NCI-H2081 (cell line): ENCODE measurements at regions not wholly inside any gene's neighbourhood (a gene's known extent, or its start where the extent isn't known, plus 50 kb on each side); places are given as distances from the start of the nearest gene placed in this dataset.

Experiments used
- DNase-seq, 2 experiments: peaks; one replicate each; lab custom pipeline; 2025; lab: John Stamatoyannopoulos, UW

DNA sequence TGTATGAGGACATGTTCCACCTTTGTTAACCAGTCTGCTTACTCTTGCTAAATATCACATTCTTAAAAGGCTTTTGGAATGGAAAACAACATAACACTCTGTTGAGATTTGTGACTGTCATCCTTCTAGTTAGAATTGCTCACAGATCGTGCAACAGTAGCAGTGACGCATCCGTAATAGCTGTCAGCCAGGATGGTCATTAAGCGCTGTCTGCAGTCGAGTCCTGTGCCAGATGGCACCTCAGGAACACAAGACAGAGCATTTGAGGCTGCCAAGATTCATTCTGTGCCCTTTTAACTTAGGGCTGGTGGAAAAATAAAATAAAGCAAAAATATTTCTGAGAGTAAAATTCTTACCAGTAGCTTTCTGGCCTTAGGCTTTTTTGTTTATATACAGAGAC is 348.6 kb downstream of the ANKRD7 start:
- peak; percentile 80 to 96 for DNase-seq

DNA sequence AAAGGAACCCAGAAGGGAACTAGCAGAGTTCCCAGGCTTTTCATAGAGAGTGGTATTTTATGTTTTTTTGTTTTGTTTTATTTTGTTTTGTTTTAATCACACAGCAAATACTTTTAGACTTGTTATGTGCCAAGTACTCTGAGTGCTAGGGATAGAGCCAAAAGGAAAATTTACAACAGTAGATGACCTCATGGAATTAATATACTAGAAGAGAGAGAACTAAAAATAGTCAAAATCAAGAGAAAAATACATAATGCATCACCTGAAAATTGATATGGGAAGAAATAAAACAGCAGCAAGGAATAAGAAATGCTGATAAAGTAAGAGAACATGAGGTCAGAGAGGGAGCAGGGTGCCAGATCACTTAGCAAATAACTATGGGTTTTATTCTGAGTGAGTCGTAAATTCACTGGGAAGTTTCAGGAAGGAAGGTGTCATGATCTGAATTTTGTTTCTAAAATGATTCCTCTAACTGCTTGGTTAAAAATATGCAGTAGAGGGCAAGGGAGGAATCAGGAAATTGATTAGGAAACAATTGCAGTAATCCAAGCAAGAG is 351.0 kb downstream of the ANKRD7 start:
- DNase-seq: peak in 1 of 2 experiments; percentile 21

- DNase-seq: no peak
Measured at GRCh38 chr7:118580743-118581382, 356.4 kb downstream of the ANKRD7 start.

DNA sequence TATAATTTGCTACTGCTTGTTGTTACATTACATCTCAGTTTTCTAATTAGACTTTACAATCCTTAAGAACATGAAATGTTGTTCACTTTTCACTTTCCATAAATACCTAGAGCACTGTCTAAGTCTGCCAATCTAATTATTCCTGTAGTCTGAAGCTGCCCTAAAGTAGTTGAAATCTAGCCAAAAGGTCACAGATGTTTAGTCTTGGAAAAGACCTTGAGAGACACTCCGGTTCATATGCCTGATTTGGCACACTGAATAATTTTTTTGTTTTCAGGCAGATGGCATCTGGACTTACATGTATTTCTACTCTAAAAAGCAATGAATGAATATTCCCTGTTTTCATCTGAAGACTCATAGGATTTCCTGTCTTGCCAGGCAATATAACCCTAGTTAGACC is 359.1 kb downstream of the ANKRD7 start:
- DNase-seq: no peak

- no peak for DNase-seq
Measured at GRCh38 chr7:118586248-118586647, 361.7 kb downstream of the ANKRD7 start.

DNA sequence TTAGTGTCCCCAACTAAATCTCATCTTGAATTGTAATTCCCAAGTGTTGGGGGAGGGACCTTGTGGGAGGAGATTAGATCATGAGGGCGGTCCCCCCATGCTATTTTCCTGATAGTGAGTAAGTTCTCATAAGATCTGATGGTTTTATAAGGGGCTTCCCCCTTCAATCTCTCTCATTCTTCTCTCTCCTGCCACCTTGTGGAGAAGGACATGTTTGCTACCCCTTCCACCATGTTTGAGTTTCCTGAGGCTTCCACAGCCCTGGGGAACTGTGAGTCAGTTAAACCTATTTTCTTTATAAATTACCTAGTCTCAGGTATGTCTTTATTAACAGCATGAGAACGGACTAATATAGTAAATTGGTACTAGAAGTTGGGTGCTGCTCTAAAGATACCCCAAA is 365.6 kb downstream of the ANKRD7 start:
- peak; percentile 21 to 30 for DNase-seq

DNA sequence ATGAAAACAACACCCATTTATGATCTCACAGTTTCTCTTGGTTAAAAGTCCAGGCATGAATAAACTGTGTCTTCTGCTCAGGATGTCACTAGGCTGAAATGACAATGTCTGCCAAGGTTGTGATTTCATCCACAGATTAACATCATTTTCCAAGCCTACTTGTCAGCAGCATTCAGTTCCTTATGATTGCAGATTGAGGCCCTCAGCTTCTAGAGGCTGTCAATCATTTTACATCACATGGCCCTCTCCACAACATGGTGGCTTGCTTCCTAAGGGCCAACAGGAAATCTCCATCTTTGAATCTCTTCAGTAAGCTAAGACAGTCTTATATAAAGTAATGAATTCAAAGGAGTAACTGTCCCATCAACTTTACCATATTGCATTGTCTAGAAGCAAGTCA is 377.6 kb downstream of the ANKRD7 start:
- DNase-seq: no peak

DNA sequence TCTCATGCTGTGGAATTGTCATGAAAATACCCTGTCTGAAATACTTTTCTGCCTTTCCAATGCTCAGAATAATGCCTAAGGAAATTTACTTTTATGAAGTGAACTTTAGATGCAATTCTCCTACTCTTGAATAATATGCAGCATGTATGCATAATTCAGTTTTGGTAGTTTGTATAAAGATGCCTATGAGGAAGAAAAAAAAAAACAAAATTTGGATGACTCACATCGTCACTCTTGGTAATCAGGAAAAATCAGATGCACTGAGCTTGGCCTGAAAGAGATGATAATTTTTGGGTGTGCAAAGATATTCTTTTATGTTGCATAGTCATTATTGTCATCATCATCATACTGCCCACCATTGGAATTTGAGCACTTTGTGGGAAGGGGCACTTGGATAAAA is 382.1 kb downstream of the ANKRD7 start:
- DNase-seq: no peak

GRCh38 chr7:118609207-118609606 is 384.7 kb downstream of the ANKRD7 start:
- no peak for DNase-seq

GRCh38 chr7:118615681-118616080 is 391.2 kb downstream of the ANKRD7 start:
- DNase-seq: no peak

DNA sequence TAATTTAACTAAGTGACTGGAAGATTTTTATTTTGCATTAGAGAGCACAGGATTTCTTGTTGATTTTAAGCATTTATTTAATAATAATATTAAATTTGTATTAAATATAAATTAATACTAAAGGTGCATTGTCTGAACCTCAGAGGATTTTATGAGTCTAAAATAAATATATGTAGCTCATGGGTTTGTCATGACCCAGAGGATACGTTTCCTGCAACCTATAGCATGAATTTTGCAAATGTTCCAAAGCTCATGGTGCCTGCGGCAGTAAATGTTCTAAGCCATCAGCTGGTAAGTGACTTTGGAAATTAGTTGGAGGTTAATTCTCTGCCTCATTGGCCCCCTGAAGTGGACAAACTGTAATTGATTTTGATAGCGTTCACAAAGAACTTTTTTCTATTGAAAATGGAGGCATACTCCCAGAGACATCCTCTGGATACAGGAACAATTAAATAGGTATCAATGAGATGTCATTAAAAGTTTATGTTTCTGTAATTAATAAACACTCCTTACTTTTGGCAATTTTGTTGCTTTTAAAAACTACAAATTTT is 397.4 kb downstream of the ANKRD7 start:
- DNase-seq: no peak

DNA sequence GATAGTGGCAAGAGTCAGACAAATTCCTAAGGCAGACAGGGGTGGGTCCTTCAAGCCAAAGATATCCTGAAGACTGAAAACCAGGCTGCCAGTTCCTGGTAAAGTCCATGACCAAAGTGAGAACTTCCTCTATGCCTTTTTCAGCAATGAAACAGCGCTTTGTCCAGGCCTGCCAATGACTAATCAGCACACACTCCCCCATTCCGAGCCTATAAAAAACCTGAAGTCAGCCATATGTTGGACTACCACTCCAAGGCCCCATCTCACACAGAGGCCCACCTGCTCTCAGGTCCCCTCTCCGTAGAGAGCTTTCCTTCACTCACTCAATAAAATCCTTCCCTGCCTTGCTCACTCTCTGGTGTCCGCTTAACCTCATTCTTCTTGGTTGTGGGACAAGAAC is 402.2 kb downstream of the ANKRD7 start:
- DNase-seq: no peak

DNA sequence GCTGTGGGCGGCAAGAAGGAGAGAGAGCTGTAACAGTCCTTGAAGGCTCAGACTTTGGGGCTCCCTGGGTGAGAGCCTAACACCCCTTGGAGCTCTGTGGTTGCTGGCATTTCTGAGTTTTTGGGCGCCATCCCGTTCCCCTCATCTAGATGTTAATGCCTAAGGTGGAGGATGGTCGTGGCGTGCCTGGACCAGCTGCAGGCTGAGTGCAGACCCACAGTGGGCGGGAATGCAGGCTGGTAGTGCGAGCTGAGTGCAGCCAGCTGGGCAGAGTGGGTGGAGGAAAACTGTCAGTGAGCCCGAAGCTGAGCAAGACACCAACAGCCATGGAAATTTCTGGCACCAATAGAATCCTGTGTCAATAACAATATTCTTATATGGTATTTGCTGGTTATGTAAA is 403.0 kb downstream of the ANKRD7 start:
- peak in 1 of 2 experiments; percentile 38 for DNase-seq

DNA sequence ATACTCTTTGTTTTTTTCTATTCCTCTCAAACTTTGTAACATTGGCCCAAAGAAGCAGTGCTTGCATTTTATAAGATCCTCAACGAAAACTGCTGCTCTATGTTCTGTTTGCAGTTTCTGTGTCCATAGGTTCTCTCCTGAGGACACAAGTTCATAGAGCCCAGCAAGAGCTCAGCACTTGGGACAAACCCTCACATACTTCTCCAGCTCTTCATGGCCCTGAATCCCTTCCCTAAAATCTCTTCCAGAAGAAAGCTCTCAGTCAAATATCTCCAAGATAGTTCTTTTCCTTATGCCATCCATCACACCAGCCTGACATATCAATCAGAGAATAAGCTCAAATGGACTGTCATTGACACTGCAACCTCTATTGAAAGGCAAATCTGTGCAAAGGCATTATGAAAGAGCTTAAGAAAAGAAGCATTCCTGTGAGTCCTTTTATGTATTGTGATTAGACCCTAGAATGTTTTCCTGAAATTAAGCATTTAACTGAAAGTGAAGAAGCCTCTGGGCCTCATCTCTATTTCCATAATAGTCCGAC is 405.5 kb downstream of the ANKRD7 start:
- DNase-seq: no peak

DNA sequence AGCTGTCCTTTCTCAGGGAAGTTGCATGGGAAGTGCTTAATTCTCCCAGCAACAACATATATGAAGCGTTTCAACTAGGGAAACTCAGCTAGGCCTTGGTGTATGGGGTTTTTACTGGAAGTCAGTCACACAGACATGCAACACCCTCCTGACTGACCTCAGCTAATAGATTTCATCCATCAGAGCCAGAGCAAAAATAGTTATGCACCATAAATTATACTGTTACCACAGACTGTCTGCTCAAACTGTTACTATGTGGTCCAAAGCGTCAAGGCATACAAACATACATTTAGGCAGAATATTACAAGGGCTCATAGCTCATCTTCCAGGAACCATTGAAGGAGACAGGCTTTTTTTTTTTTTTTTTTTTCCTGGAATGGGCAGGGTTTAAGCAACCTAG is 417.9 kb downstream of the ANKRD7 start:
- no peak for DNase-seq

DNA sequence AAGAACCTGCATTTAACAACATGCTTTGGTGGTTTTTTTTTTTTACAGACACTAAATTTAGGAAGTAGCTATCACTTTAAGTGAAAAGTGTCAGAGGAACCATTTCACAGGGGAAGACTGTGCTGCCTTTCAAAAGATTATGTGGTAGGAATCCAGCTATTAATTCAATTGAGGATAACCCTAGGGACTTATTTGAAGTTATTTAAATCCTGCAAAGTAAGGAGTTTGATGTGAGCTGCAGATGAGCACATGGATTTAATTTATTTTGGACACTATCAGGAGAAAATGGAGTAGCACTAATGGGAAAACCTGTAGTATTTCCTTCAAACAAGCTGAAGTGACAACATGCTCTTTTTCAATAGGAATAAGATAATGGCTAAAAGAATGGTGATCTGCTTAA is 419.8 kb downstream of the ANKRD7 start:
- DNase-seq: no peak

DNA sequence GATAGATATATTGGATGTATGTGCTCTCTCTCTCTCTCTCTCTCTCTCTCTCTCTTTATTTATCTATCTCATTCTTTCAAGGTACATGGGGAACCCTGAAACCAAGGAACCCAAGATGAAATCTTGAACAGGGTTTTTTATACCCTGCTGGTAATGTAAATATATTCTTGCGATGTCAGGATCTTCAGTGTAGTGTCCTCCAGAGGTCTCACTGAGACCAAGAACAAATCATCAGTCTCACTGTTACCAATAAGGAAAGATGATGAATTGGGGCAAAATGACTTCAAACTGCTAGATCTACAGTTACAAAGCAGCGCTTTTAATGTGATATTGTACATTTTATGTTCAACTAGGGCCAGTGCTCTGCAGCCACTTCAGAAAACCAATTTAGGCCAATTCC is 423.5 kb downstream of the ANKRD7 start:
- DNase-seq: peak in 1 of 2 experiments; percentile 11

- DNase-seq: no peak
Measured at GRCh38 chr7:118657391-118658005, 433.0 kb downstream of the ANKRD7 start.

DNA sequence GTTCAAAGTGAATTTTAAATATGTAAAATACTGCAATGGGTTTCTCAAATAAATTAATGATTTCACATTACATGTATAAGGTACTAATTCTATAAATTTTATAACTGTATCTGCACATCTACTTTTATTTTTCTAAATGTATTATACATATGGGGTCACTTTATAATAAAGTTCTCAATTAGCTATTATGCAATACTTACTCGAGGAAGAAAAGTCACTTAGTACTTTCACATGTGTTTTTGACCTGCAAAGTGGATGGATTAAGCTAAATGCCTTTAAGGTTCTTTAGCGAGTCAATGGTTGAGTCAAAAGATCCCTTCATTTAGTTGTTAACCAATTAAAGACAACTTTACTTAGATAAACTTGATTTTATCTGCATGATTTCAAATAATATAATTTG is 437.8 kb downstream of the ANKRD7 start:
- no peak for DNase-seq

GRCh38 chr7:118664498-118664897 is 440.0 kb downstream of the ANKRD7 start:
- no peak for DNase-seq

GRCh38 chr7:118671149-118671548 is 446.6 kb downstream of the ANKRD7 start:
- no peak for DNase-seq

GRCh38 chr7:118684796-118685195 is 460.3 kb downstream of the ANKRD7 start:
- DNase-seq: no peak

DNA sequence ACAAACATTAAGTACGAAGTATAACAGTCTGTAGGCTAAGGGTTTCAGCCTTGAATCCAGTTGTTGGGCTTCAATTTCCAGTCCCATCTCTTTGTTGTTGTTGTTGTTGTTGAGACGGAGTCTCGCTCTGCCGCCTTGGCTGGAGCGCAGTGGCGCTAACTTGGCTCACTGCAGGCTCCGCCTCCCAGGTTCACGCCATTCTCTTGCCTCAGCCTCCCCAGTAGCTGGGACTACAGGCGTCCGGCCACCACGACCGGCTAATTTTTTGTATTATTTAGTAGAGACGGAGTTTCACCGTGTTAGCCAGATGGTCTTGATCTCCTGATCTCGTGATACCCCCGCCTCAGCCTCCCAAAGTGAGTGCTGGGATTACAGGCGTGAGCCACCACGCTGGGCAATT is 464.9 kb downstream of the ANKRD7 start:
- no peak for DNase-seq
